HL-60 (cell line): ENCODE measurements at regions not wholly inside any gene's neighbourhood (a gene's known extent, or its start where the extent isn't known, plus 50 kb on each side); places are given as distances from the start of the nearest gene placed in this dataset.

Experiments used
- DNase-seq, 2 experiments: peaks; one replicate each; pipeline ENCODE4 v3.0.0-alpha.2; 2010 to 2020; ENCODE audit warnings: low read depth in 1 of 2, low spot score in 1 of 2
- H3K27ac ChIP-seq: fragments of 250-450 bp; sonication (Bioruptor Pico); replicated peaks from 2 replicates; pipeline ENCODE4 v1.5.1; 2020; ENCODE audit warnings: mild to moderate bottlenecking, moderate library complexity
- H3K27me3 ChIP-seq: fragments of 250-450 bp; sonication (Bioruptor Pico); 2 replicates; pipeline ENCODE4 v1.5.1; 2021; ENCODE audit warnings: mild to moderate bottlenecking, moderate library complexity; ENCODE audit not compliant: insufficient read depth, poor library complexity, severe bottlenecking
- H3K4me3 ChIP-seq: replicated peaks from 2 replicates; pipeline ENCODE4 v1.5.1; 2011; ENCODE audit warnings: mild to moderate bottlenecking, control low read depth, low read length; ENCODE audit not compliant: insufficient read depth
- GABPA ChIP-seq: IDR thresholded peaks from 2 replicates; pipeline ENCODE4 v1.6.1; 2012; ENCODE audit warnings: low read depth
- POLR2AphosphoS5 ChIP-seq: IDR thresholded peaks from 2 replicates; pipeline ENCODE4 v1.6.1; 2012; ENCODE audit warnings: low read depth
- SPI1 ChIP-seq: IDR thresholded peaks from 2 replicates; pipeline ENCODE4 v1.6.1; 2012; ENCODE audit warnings: low read depth, mild to moderate bottlenecking, borderline replicate concordance
- TF ChIP-seq, protein P1 (sequence below): IDR thresholded peaks from 2 replicates; pipeline ENCODE4 v1.6.1; 2012; ENCODE audit warnings: low read depth; ENCODE audit not compliant: insufficient replicate concordance
- TF ChIP-seq, protein P2 (sequence below): IDR thresholded peaks from one replicate; pipeline ENCODE4 v1.5.1; 2011; ENCODE audit warnings: low read length, control low read depth, inconsistent platforms; ENCODE audit not compliant: insufficient read depth

DNA sequence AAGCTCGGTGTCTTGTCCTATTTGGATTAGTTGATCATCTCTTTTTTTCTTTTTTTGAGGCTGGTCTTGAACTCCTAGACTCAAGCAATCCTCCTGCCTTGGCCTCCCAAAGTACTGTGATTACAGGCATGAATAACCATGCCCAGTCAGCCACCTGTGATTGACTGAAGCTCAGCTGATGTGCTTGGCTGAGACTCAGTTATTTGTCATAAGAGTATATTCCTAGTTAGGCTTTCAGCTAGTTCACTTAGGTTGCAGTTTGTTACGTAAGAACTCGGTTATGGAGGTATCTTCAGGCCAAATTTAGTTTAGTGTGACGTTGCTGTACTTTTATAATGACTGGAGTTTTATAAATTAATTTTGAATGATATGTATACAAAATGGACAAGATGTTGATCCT lies 365.0 kb downstream of the SV2B start:
- TF ChIP-seq GABPA (no peak), POLR2AphosphoS5 (no peak), SPI1 (no peak)
- TF ChIP-seq, protein P1, sequence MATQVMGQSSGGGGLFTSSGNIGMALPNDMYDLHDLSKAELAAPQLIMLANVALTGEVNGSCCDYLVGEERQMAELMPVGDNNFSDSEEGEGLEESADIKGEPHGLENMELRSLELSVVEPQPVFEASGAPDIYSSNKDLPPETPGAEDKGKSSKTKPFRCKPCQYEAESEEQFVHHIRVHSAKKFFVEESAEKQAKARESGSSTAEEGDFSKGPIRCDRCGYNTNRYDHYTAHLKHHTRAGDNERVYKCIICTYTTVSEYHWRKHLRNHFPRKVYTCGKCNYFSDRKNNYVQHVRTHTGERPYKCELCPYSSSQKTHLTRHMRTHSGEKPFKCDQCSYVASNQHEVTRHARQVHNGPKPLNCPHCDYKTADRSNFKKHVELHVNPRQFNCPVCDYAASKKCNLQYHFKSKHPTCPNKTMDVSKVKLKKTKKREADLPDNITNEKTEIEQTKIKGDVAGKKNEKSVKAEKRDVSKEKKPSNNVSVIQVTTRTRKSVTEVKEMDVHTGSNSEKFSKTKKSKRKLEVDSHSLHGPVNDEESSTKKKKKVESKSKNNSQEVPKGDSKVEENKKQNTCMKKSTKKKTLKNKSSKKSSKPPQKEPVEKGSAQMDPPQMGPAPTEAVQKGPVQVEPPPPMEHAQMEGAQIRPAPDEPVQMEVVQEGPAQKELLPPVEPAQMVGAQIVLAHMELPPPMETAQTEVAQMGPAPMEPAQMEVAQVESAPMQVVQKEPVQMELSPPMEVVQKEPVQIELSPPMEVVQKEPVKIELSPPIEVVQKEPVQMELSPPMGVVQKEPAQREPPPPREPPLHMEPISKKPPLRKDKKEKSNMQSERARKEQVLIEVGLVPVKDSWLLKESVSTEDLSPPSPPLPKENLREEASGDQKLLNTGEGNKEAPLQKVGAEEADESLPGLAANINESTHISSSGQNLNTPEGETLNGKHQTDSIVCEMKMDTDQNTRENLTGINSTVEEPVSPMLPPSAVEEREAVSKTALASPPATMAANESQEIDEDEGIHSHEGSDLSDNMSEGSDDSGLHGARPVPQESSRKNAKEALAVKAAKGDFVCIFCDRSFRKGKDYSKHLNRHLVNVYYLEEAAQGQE = no peak
- TF ChIP-seq, protein P2, sequence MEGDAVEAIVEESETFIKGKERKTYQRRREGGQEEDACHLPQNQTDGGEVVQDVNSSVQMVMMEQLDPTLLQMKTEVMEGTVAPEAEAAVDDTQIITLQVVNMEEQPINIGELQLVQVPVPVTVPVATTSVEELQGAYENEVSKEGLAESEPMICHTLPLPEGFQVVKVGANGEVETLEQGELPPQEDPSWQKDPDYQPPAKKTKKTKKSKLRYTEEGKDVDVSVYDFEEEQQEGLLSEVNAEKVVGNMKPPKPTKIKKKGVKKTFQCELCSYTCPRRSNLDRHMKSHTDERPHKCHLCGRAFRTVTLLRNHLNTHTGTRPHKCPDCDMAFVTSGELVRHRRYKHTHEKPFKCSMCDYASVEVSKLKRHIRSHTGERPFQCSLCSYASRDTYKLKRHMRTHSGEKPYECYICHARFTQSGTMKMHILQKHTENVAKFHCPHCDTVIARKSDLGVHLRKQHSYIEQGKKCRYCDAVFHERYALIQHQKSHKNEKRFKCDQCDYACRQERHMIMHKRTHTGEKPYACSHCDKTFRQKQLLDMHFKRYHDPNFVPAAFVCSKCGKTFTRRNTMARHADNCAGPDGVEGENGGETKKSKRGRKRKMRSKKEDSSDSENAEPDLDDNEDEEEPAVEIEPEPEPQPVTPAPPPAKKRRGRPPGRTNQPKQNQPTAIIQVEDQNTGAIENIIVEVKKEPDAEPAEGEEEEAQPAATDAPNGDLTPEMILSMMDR = no peak
- no peak for DNase-seq
- Histone ChIP-seq H3K27ac (no peak overlapping the region), H3K4me3 (no peak overlapping the region), H3K27me3 (no peaks in the 10 kb centered on the region)

- Histone ChIP-seq H3K27ac (no peak overlapping the region), H3K27me3 (no peaks in the 10 kb centered on the region), H3K4me3 (no peak overlapping the region)
- TF ChIP-seq POLR2AphosphoS5 = no peak
- TF ChIP-seq, protein P1 = no peak
- TF ChIP-seq GABPA = no peak
- TF ChIP-seq, protein P2 = no peak
- TF ChIP-seq SPI1 = no peak
- no peak for DNase-seq
Observed at GRCh38 chr15:91465696-91466095, 365.6 kb downstream of the SV2B start.

DNA sequence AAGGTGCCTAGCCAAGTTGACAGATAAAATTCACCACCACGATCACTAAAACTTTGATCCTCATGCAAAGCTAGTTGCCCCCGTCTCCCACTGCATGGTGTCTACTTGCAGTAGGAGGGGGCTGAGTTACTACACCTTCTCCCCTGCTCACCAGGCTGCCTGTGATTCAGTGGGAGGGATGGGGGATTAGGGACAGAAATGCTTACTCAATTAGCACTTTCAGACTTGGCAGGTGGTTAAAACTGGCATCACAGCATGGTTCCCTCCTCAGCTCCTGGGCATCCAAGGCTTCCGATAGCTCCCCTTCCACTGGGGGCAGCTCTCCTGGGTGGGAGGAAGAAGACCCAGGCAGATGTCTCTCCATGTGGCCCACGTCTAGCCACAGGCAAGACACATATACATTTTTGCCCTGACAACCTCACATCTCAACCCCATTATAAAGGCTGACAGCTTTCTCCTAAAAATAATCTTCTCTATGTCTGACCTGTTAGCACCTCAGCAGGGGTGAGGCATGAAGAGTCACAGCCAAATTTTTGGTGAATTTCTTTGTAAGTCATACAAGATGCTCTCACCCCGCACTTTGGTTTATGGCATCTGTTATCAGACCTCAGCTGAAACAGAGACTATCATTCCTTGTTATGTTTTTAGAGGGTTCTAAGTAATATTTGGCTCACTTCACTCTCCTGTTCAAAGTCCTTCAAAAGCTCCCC lies 369.0 kb downstream of the SV2B start:
- DNase-seq = no peak
- TF ChIP-seq, protein P1 = no peak
- TF ChIP-seq POLR2AphosphoS5 = no peak
- no peak for TF ChIP-seq GABPA
- TF ChIP-seq, protein P2 = no peak
- TF ChIP-seq SPI1 = no peak
- no peaks in the 10 kb centered on the region for H3K27me3 ChIP-seq
- H3K27ac ChIP-seq = peak overlapping the region; percentile 95
- H3K4me3 ChIP-seq = no peak overlapping the region
